NCI-H446 treated with DMSO at 0.1 percent for 48 hours (cell line): ENCODE measurements at regions not wholly inside any gene's neighbourhood (a gene's known extent, or its start where the extent isn't known, plus 50 kb on each side); places are given as distances from the start of the nearest gene placed in this dataset.

ENCODE experiments used
- DNase-seq: peaks from one replicate; lab custom pipeline; 2025; lab: John Stamatoyannopoulos, UW

- no peak for DNase-seq
Observed at GRCh38 chr11:115965767-115966504, 461.7 kb upstream of the CADM1 start.

GRCh38 chr11:115964091-115964490, 459.9 kb upstream of the CADM1 start:
- DNase-seq = no peak

- DNase-seq = peak; percentile 61
Observed at GRCh38 chr11:115963156-115963555, 458.9 kb upstream of the CADM1 start.

GRCh38 chr11:115961159-115962003, 457.2 kb upstream of the CADM1 start:
- DNase-seq = peak; percentile 18

- DNase-seq = peak; percentile 58
Observed at GRCh38 chr11:115959081-115959486, 454.9 kb upstream of the CADM1 start.

- DNase-seq = no peak
Observed at GRCh38 chr11:115958089-115959000, 454.1 kb upstream of the CADM1 start.

GRCh38 chr11:115955803-115956202, 451.6 kb upstream of the CADM1 start:
- DNase-seq = no peak

- no peak for DNase-seq
Observed at GRCh38 chr11:115950660-115951059, 446.4 kb upstream of the CADM1 start.

- DNase-seq = no peak
Observed at GRCh38 chr11:115944596-115944995, 440.4 kb upstream of the CADM1 start.

- no peak for DNase-seq
Observed at GRCh38 chr11:115942011-115942410, 437.8 kb upstream of the CADM1 start.

GRCh38 chr11:115941481-115941993, 437.3 kb upstream of the CADM1 start:
- no peak for DNase-seq

- DNase-seq = no peak
Observed at GRCh38 chr11:115941044-115941443, 436.8 kb upstream of the CADM1 start.

- DNase-seq = no peak
Observed at GRCh38 chr11:115939731-115940421, 435.7 kb upstream of the CADM1 start.

GRCh38 chr11:115939104-115939730, 435.0 kb upstream of the CADM1 start:
- no peak for DNase-seq

GRCh38 chr11:115933564-115933963, 429.3 kb upstream of the CADM1 start:
- DNase-seq = no peak

GRCh38 chr11:115931548-115932083, 427.4 kb upstream of the CADM1 start:
- no peak for DNase-seq

GRCh38 chr11:115930886-115931547, 426.8 kb upstream of the CADM1 start:
- DNase-seq = no peak

GRCh38 chr11:115930291-115930690, 426.1 kb upstream of the CADM1 start:
- no peak for DNase-seq

- DNase-seq = no peak
Observed at GRCh38 chr11:115929618-115930129, 425.5 kb upstream of the CADM1 start.

- DNase-seq = no peak
Observed at GRCh38 chr11:115928811-115929210, 424.6 kb upstream of the CADM1 start.
